GM19468 (cell line): ENCODE measurements at regions not wholly inside any gene's neighbourhood (a gene's known extent, or its start where the extent isn't known, plus 50 kb on each side); places are given as distances from the start of the nearest gene placed in this dataset.
"Not testable (repeated sequence)": the region's sequence is repeated elsewhere in the genome, so short reads cannot be mapped to it uniquely, and the experiment has no call there.

Experiments used
- ATAC-seq: cut with Tn5 transposase; IDR thresholded peaks from one replicate; pipeline ENCODE4 v1.9.1; 2021; ENCODE audit warnings: mild to moderate bottlenecking, moderate library complexity, moderate number of reproducible peaks; ENCODE audit not compliant: unreplicated experiment; ENCODE audit errors: extremely low read depth

DNA sequence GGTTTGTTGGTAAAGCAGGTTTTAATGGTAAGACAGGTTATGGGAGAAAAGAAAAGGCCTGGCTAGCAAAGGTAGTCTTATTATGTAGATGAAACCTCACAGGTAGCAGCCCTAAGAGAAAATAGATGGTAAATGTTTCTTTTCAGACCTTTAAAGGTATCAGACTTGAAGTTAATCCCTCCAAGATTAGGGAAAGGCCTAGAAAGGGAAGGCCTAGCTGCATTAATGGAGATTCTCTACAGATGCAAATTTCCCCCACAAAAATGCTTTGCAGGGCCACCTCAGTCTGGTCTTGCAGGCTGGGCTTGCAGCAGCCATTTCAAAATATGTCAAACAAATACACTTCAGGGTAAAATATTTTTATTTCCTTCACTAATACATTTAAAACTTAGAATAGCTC lies 1410.6 kb downstream of the RPA4 start:
- no peak for ATAC-seq

DNA sequence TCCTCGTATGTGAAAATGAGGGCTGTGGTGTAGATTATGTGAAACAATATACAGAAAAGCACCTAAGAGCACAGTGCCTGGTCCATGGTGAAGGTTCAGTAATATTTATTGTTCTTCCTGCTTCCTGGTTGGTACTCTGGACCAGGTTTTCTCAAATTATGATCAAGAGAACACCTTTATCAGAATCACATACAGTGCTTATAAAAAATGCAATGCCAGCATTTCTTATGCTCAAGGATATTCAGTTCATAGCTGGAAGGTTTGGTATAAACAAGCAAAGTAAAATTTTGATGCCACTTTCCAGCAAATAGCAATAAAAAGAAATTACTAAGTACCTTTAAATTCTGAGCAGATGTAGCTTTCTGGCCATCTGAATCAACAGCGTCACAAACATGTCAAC lies 1412.4 kb downstream of the RPA4 start:
- ATAC-seq: no peak

DNA sequence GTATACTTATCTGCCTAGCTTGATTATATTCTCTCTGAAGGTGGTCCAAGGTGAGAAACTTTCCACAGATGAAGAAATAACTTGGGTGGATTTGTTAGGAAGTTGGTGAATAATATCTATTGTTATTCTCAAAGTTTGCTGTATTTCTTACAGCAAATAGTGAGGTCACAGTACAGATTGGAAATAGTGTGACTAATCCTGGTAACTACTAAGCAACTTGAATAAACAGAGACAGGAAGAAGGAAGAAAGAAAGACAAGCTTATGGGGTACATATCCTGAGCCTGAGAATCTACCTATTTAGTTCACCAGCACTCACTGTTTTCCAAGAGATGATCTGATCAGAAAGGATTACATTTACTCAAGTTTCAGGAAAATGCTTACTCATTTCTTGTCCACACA lies 1416.1 kb downstream of the RPA4 start:
- ATAC-seq: no peak

DNA sequence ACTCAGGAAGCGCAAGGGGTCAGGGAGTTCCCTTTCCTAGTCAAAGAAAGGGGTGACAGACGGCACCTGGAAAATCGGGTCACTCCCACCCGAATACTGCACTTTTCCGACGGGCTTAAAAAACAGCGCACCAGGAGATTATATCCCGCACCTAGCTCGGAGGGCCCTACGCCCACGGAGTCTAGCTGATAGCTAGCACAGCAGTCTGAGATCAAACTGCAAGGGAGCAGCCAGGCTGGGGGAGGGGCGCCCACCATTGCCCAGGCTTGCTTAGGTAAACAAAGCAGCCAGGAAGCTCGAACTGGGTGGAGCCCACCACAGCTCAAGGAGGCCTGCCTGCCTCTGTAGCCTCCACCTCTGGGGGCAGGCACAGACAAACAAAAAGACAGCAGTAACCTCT lies 1416.8 kb downstream of the RPA4 start:
- ATAC-seq: not testable (repeated sequence)

DNA sequence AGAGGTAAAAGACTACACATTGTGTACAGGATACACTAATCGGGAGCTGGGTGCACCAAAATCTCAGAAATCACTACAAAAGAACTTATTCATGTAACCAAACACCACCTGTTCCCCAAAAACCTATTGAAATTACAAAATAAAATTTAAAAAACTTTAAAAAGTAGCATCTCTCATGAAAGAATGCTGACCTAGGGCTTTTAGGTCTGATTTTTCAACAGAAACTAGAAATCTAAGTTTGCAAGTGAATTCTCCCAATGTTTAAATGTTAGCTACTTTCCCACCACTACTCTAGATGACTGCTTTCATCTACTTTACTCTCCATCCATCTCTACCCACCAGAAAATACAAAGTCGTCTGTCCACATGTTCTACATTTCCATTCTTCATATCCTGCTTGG lies 1447.7 kb downstream of the RPA4 start:
- no peak for ATAC-seq

DNA sequence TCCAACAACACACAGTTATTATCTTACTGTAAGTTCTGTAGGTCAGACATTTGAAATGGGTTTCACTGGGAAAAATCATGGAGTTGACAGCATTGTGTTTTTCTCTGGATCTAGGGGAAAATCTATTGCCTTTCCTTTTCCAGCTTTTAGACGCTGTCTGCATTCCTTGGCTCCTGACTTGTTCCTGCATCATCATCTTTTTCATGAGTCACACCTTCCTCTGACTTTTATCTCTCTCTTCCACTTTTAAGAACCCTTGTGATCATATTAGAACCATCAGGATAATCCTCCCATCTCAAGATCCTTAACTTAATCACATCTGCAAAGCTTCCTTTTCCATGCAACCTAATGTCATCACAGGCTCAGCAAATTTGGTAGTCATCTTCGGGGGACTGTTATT lies 1454.8 kb downstream of the RPA4 start:
- ATAC-seq: no peak

DNA sequence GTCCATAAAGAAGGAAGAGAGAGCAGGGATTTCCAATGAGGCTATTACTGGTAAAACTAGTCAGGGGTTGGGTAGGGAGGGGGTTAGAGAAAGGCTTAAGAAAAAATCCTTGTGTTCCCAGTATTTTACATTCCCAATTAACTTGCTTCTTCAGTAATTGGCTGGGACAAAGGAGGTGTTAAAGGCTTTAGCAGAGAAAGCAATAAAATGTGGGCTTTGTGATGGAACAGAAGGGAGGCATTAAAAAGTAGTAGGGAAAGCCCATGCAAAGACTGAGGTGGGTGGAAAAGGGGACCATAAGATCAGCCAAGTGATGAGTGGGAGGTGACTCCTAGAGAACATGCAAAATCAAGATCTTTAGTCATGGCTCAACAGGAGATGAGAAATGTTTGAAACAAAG lies 1467.2 kb downstream of the RPA4 start:
- no peak for ATAC-seq

DNA sequence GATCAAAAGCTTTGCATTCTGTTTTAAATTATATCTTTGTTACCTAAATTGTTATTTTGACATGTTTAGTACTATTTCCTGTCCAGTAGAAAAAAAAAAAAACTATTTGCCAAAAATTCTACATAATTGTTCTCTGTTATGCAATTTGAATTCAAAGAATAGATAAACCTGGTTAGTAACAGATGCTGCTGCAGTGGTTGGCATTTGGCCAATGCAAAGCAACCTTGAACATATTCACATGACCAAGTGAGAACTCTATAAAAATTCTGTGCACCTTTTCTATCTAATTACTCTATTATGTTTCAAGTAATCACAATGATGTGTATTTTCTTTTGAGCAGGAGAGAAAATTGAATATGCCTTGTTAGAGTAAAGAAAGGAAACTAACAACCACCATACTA lies 1473.4 kb downstream of the RPA4 start:
- no peak for ATAC-seq

DNA sequence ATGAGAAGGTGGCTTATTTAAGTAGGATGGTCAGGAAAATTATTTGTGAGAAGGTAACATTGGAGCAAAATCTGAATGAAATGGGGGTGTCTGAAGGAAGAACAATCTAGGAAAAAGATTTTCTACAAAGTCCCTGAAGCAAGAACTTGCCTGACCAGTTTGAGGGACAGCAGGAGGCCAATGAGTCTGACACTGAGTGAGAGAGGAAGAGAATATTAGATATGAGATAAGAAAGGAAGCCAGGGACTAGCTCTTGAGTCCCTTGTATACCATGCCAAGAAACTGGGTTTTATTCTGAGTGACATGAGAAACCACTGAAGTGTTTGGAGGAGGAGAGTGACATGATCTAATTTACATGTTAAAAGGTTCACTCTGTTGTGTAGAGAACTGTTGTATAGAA lies 1478.9 kb downstream of the RPA4 start:
- no peak for ATAC-seq

DNA sequence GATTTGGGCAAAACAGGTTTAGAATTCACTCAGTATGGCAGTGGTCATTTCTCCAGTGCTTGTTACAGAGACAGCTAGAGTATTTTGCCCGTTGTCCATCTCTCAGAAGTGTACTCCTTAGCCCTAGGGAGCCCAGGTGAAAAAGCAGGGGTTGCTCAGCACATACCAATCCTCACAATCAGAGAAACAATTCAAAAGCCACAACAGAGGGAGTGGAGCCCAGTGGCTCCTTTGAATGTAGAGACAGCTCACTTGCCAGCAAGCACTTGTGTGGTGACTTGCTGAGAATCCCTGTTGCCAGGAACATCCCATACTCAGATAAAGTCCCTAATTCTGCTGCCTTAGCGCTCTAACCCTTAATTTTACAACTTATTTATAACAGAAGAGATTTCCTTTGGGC lies 1488.3 kb downstream of the RPA4 start:
- ATAC-seq: no peak

DNA sequence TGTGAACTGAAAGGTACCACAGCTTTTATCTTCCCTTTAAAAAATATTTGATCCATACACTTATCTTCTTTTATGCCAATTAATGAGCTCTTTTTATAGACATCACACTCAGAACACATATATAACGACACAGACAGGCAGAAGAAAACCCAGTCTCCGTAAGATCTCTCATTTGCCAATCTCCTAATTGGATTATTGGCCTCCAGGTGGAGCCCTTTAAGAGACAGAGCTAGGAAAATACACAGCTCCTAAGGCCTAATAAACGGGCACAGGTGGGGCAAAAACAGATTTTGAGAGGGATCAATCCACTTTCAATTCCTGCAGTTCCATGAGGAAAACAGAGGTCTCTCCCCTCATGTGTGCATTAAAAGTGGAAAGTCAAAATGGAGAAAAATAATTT lies 1495.4 kb downstream of the RPA4 start:
- no peak for ATAC-seq

DNA sequence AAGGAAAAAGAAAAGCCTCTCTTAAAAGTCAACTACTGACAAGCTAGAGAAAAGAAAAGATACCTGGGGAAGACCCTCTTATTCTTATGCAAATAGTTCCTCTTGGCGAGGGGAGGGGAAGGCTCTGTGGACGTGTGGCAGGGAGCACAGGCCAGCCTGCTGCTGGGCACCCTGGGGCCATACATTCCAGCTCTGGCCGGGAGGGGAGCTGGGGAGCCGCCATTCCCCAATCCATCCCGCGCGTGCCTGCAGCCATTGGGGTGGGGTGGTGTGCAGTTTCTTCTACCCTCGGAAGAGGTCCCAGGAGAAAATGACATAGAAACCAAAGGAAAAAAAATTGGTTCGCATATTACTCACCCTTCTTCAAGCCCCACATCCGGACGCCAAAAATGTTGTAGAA lies 1496.4 kb downstream of the RPA4 start:
- no peak for ATAC-seq

DNA sequence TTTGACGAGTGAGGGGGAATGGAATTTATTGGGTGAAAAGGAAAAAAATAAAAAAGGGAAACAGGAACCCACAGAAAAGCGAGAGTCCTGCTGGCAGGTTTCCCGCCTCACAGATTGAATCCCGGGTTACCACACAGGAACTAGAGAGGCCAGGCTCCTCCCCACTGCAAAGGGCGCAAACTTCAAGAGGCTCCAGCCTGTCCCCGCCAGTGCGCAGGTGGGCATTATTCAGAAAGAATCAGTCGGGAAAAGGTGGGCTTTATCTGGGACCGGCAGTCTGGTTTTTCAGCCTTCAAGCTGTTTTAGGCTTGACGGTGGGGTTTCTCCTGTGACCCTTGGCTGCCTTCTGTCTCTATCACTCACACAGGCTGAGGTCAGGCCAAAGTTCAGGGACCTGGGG lies 1496.8 kb downstream of the RPA4 start:
- ATAC-seq: no peak

DNA sequence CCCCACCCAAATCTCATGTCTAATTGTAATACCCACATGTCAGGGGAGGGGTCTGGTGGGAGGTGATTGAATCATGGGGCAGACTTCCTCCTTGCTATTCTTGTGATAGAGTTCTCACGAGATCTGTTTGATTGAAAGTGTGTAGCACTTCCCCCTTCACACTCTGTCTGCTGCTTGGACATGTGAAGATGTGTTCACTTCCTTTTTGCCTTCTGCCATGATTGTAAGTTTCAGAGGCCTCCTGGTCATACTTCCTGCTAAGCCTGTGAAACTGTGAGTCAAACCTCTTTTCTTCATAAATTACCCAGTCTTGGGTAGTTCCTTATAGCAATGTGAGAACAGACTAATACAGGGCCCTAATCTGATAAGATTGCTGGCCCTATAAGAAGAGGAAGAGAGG lies 1514.8 kb downstream of the RPA4 start:
- ATAC-seq: no peak

DNA sequence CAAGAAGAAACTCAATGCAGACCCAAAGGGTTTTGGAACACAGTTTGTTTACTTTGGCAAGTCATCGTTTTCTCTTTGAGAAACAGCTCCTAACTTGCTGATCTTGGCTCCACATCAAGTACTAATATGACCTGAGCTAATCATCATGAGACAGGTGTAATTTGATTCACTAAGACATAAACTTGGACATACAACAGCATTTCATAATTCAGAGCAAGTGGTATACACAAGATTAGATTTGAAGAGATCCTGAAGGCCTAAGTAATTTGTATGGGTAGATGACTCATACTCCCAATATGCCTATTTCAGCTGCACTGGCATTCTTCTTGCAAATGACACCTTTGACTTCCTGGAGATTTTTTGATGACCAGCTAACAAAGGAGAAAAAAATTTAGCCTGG lies 1521.7 kb downstream of the RPA4 start:
- ATAC-seq: no peak

DNA sequence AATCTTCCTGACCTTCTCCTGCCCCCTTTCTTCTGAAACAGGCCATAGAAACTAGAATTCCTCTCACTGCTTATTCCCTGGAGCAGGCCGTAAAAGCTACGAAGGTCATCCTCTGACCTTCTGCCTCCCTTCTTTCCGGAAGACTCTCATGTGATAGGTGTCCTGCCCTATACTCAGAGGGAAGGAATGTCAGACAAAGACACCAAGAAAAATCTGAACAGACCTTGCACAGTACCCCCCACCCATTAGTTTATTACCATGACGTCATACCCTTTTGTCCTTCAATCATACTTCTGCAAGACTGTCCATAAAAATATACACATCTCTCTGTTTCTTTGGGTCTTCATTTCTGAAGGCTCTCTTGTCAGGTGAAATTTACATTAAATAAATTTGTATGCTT lies 1523.9 kb downstream of the RPA4 start:
- no peak for ATAC-seq

DNA sequence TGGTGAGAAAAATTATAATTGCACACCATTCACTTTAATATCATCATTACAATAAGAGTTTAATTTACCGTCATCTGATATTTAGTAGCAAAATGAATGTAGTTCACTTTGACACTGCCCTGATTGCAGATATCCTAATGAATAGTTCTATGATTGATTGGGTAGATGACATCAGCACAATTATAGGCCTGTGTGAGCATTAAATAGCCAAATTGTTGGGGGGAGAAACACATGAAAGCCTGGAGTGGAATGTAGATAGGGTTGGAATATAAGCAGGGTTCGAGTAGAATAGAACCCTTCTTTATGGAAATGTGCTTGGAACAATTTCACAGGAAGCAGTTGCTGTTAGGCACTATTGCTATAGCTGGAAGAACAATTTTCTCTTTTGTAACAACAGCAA lies 1526.2 kb downstream of the RPA4 start:
- no peak for ATAC-seq

DNA sequence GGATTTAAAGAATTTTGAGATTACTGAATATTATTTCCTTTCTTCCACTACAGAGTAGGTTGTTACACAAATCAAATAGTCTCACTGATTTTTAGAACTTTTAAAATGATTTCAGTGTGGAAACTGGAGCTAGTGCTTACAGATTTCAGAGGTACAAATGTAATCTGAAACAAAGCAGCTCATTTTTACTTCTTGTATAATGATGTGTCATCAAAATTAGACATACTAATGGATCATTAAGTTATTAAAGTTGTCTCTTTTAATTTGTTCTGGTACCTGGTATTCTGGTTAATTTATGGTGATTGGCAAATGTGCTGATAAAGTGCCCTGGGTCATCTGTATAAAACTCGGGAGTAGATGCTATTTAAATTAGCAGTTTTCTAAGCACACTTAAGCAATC lies 1528.3 kb downstream of the RPA4 start:
- no peak for ATAC-seq

DNA sequence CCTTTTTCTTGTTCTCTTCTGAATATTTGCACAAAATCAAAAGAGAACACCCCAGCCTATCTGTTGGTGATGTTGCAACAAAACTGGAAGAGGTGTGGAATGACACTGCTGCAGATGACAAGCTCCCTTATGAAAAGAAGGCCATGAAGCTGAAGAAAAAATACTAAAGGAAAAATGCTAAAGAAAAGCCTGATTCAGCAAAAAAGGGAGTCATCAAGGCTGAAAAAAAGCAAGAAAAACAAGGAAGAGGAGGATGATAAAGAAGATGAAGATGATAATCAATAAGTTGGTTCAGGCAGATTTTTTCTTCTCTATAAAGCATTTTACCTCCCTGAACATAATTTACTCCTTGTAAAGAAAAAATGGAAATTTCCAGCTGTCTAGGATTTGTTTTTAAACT lies 1538.8 kb downstream of the RPA4 start:
- ATAC-seq: no peak

DNA sequence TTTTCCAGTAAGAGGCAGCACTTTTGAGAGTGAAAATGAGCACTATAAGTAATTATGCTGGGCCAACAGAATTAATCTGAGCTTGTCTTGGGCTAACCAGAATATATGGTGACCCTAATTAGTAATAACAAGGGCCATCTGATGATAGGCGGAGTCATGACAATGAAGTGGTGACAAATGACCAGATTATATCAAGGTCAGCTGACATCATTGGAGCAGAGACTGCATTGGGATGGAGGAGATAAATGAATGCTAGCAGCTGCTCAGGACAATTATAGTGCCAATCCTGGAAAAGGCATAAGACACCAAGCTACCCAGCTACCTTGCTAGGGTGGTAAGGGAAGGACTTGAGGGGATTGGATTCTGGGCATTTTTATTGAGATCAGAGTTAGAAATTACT lies 1548.7 kb downstream of the RPA4 start:
- ATAC-seq: no peak

DNA sequence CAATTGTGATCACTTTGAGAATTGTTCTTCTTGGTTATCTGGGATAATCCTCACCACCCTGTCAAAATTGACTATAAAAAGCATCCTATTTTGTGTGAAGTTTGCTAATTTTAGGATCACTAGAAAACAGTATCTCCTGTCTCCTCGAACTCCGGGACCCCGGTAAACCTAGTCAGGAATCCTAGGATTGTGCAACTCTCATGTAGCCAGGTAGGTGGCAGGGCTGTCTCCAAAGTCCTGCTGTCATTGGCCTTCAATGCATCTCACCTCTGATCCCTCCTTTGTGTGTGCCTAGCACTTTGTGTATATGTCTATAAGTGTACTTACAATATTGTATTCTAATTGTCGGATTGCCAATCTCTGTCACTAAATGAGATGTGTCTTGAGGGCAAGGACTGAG lies 1564.8 kb downstream of the RPA4 start:
- ATAC-seq: no peak

DNA sequence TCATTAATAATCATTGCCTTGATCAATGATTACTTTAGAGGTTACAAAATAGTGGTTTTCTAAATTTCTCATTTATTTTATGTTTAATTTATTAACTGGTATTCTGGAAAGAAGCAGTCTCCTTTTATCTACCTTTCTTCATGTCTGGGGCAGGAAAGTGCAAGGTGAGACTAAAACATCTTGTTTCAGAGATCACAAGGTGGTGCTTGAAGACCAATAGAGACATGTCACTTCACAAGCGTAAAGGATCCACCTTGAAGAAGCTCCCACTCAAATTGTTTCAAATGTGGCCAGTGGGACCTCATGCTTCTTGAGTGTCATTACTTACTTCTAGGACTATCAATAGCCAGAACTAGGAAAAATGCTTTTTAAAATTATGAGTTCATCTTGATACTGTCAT lies 1568.7 kb downstream of the RPA4 start:
- no peak for ATAC-seq

DNA sequence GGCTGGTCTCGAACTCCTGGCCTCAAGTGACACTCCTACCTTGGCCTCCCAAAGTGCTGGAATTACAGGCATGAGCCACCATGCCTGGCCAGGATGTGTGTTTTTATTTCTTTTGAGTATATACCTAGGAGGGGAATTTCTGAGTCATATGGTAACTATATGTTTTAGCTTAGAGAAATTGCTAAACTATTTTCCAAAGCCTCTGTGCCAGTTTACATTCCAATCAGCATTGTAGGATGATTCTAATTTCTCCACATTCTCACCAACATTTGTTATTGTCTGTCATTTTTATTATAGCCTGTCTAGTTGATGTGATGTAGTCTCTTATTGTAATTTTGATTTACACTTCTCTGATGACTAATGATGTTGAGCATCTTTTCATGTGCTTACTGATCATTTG lies 1576.0 kb downstream of the RPA4 start:
- ATAC-seq: no peak
